HEK293 (cell line): ENCODE measurements at regions not wholly inside any gene's neighbourhood (a gene's known extent, or its start where the extent isn't known, plus 50 kb on each side); places are given as distances from the start of the nearest gene placed in this dataset.

ENCODE experiments used
- CTCF ChIA-PET: fragments of 350-600 bp; formaldehyde crosslinking; extraction: SDS; loops from one replicate; lab custom pipeline; 2021; ENCODE audit warnings: antibody characterized with exemption; lab: Yijun Ruan, JAX
- POLR2A ChIA-PET: fragments of 300-600 bp; formaldehyde crosslinking; extraction: SDS; loops from one replicate; lab custom pipeline; 2020; ENCODE audit warnings: antibody characterized with exemption, inconsistent platforms; lab: Yijun Ruan, JAX
- H3K27ac ChIP-seq: fragments of 200-500 bp; sonication (Bioruptor generic); 2 replicates; pipeline ENCODE4 v1.5.1; 2014; ENCODE audit warnings: low read depth, low read length, control low read depth, inconsistent platforms; ENCODE audit errors: extremely low read depth
- H3K36me3 ChIP-seq, 2 experiments: fragments of 200-500 bp in 1 of 2; sonication (Bioruptor generic) in 1 of 2; 1 replicate in 1 of 2; 2 replicates in 1 of 2; pipeline ENCODE4 v1.5.1; 2014 to 2017; ENCODE audit warnings: inconsistent platforms in 2 of 2, low read length in 2 of 2; ENCODE audit not compliant: control insufficient read depth in 2 of 2, insufficient read depth in 1 of 2
- H3K4me1 ChIP-seq: fragments of 200-500 bp; sonication (Bioruptor generic); 2 replicates; pipeline ENCODE4 v1.5.1; 2014; ENCODE audit warnings: mild to moderate bottlenecking, low read length, inconsistent platforms; ENCODE audit not compliant: control insufficient read depth, insufficient read depth
- H3K4me3 ChIP-seq: 2 replicates; pipeline ENCODE4 v1.5.1; 2011; ENCODE audit warnings: low read depth, mild to moderate bottlenecking, control low read depth, low read length, moderate library complexity
- H3K9me3 ChIP-seq: fragments of 200-500 bp; sonication (Bioruptor generic); 2 replicates; pipeline ENCODE4 v1.5.1; 2014; ENCODE audit warnings: low read depth, low read length, inconsistent platforms; ENCODE audit not compliant: control insufficient read depth, insufficient read depth
- FEZF1 ChIP-seq: fragments of 450-650 bp; formaldehyde crosslinking; IDR thresholded peaks from 2 replicates; pipeline ENCODE4 v1.5.1; 2016; ENCODE audit warnings: missing biosample characterization, missing genetic modification characterization
- OVOL3 ChIP-seq: fragments of 450-650 bp; formaldehyde crosslinking; IDR thresholded peaks from 2 replicates; pipeline ENCODE4 v1.5.1; 2016; ENCODE audit warnings: missing biosample characterization, missing genetic modification characterization
- PRDM1 ChIP-seq: fragments of 450-650 bp; formaldehyde crosslinking; IDR thresholded peaks from 2 replicates; pipeline ENCODE4; 2016; ENCODE audit warnings: missing biosample characterization, missing genetic modification characterization
- SP3 ChIP-seq: fragments of 450-650 bp; formaldehyde crosslinking; IDR thresholded peaks from 2 replicates; pipeline ENCODE4 v1.5.1; 2016; ENCODE audit warnings: missing biosample characterization, missing genetic modification characterization
- YY1 ChIP-seq: fragments of 450-650 bp; formaldehyde crosslinking; IDR thresholded peaks from 2 replicates; pipeline ENCODE4 v1.5.1; 2018; ENCODE audit warnings: missing biosample characterization, missing genetic modification characterization
- ZBTB8A ChIP-seq: fragments of 450-650 bp; formaldehyde crosslinking; IDR thresholded peaks from 2 replicates; pipeline ENCODE4 v1.5.1; 2016; ENCODE audit warnings: missing biosample characterization, missing genetic modification characterization
- ZNF140 ChIP-seq: fragments of 450-650 bp; formaldehyde crosslinking; IDR thresholded peaks from 2 replicates; pipeline ENCODE4 v1.5.1; 2016; ENCODE audit warnings: missing biosample characterization, missing genetic modification characterization
- ZNF184 ChIP-seq: fragments of 450-650 bp; IDR thresholded peaks from 2 replicates; pipeline ENCODE4 v1.5.1; 2018; ENCODE audit warnings: missing biosample characterization, mild to moderate bottlenecking, missing genetic modification characterization
- ZNF202 ChIP-seq: fragments of 450-650 bp; formaldehyde crosslinking; IDR thresholded peaks from 2 replicates; pipeline ENCODE4 v1.5.1; 2016; ENCODE audit warnings: missing biosample characterization, missing genetic modification characterization, borderline replicate concordance
- ZNF223 ChIP-seq: fragments of 450-650 bp; formaldehyde crosslinking; IDR thresholded peaks from 2 replicates; pipeline ENCODE4 v1.5.1; 2016; ENCODE audit warnings: missing biosample characterization, missing genetic modification characterization
- ZNF24 ChIP-seq: fragments of 450-650 bp; formaldehyde crosslinking; IDR thresholded peaks from 2 replicates; pipeline ENCODE4 v1.5.1; 2016; ENCODE audit warnings: missing biosample characterization, missing genetic modification characterization
- ZNF544 ChIP-seq: fragments of 450-650 bp; formaldehyde crosslinking; IDR thresholded peaks from 2 replicates; pipeline ENCODE4 v1.5.0; 2017; ENCODE audit warnings: missing biosample characterization, missing genetic modification characterization
- ZNF549 ChIP-seq: fragments of 450-650 bp; IDR thresholded peaks from 2 replicates; pipeline ENCODE4 v1.5.1; 2018; ENCODE audit warnings: missing biosample characterization, missing genetic modification characterization, mild to moderate bottlenecking, inconsistent platforms, moderate library complexity
- ZNF561 ChIP-seq: fragments of 450-650 bp; IDR thresholded peaks from 2 replicates; pipeline ENCODE4 v1.5.1; 2018; ENCODE audit warnings: missing biosample characterization, missing genetic modification characterization, borderline replicate concordance
- ZNF664 ChIP-seq: fragments of 450-650 bp; formaldehyde crosslinking; IDR thresholded peaks from 2 replicates; pipeline ENCODE4 v1.5.1; 2016; ENCODE audit warnings: missing biosample characterization, missing genetic modification characterization
- TF ChIP-seq, protein P1 (sequence below): fragments of 450-650 bp; formaldehyde crosslinking; conservative IDR thresholded peaks from 2 replicates; pipeline ENCODE4 v1.5.1; 2016; ENCODE audit warnings: low read depth, missing biosample characterization, missing genetic modification characterization
- TF ChIP-seq, protein P2 (sequence below): fragments of 450-650 bp; formaldehyde crosslinking; IDR thresholded peaks from 2 replicates; pipeline ENCODE4 v1.5.1; 2016; ENCODE audit warnings: missing biosample characterization, missing genetic modification characterization, borderline replicate concordance
- TF ChIP-seq, protein P3 (sequence below): fragments of 450-650 bp; formaldehyde crosslinking; IDR thresholded peaks from 2 replicates; pipeline ENCODE4 v1.5.0; 2017; ENCODE audit warnings: missing biosample characterization, missing genetic modification characterization, borderline replicate concordance
- TF ChIP-seq, protein P4 (sequence below): fragments of 450-650 bp; formaldehyde crosslinking; IDR thresholded peaks from 2 replicates; pipeline ENCODE4 v1.5.1; 2016; ENCODE audit warnings: missing biosample characterization, missing genetic modification characterization
- TF ChIP-seq, protein P5 (sequence below): fragments of 450-650 bp; formaldehyde crosslinking; IDR thresholded peaks from 2 replicates; pipeline ENCODE4 v1.5.1; 2017; ENCODE audit warnings: missing biosample characterization, mild to moderate bottlenecking, missing genetic modification characterization, moderate library complexity

DNA sequence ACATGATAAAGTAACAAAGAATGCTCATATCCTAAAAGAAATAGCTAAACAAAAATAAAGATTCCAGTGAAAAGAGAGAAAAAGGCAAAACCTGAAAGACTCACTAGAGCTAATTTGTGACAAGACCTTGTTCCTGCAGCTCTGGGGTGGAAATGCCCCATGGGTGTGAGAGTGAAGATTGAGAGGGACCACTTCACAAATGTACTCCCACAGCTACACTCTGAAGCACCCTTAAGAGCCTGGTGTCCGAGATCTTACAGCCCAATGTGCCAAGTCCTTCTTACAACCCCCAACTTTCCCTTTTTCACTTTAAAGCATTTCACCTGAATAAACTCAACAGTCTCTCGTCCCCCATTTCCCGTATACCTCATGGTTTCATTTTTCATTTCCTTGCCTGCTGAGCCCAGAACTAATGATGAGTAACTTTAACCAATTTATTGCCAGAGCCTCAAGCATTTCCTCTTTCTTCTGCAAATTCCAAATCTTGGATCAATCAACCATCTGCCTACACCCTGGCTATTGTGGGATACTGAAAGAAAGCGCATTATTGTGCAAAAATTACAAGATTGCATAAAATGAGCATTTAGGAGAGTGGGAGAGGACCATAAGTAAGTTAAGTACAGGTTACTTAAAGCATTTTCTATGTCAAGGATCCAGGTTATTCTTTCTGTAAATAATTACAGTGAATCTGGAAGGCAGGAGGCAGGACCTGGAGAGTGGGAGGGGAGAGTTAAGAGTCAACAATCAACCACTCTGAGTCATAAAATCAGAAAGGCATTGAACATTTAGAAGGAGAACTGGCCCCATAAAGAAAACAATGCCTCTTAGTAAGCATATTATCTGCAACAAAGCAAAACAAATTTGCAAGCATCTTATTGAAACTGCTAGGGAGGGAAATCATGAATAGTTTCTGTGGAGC, 804.4 kb upstream of the CELF4 start:
- TF ChIP-seq ZNF24 (tag by site-specific recombination) (no peak), ZNF664 (tag by site-specific recombination) (no peak), SP3 (tag by site-specific recombination) (no peak), FEZF1 (tag by site-specific recombination) (no peak), ZBTB8A (tag by site-specific recombination) (no peak), YY1 (tag by site-specific recombination) (no peak)
- TF ChIP-seq, protein P1, sequence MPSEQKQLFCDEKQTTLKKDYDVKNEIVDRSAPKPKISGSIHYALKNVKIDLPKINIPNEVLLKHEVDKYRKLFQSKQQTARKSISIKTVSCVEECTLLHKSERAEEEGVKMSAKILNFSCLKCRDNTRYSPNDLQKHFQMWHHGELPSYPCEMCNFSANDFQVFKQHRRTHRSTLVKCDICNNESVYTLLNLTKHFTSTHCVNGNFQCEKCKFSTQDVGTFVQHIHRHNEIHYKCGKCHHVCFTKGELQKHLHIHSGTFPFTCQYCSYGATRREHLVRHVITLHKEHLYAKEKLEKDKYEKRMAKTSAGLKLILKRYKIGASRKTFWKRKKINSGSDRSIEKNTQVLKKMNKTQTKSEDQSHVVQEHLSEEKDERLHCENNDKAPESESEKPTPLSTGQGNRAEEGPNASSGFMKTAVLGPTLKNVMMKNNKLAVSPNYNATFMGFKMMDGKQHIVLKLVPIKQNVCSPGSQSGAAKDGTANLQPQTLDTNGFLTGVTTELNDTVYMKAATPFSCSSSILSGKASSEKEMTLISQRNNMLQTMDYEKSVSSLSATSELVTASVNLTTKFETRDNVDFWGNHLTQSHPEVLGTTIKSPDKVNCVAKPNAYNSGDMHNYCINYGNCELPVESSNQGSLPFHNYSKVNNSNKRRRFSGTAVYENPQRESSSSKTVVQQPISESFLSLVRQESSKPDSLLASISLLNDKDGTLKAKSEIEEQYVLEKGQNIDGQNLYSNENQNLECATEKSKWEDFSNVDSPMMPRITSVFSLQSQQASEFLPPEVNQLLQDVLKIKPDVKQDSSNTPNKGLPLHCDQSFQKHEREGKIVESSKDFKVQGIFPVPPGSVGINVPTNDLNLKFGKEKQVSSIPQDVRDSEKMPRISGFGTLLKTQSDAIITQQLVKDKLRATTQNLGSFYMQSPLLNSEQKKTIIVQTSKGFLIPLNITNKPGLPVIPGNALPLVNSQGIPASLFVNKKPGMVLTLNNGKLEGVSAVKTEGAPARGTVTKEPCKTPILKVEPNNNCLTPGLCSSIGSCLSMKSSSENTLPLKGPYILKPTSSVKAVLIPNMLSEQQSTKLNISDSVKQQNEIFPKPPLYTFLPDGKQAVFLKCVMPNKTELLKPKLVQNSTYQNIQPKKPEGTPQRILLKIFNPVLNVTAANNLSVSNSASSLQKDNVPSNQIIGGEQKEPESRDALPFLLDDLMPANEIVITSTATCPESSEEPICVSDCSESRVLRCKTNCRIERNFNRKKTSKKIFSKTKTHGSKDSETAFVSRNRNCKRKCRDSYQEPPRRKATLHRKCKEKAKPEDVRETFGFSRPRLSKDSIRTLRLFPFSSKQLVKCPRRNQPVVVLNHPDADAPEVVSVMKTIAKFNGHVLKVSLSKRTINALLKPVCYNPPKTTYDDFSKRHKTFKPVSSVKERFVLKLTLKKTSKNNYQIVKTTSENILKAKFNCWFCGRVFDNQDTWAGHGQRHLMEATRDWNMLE (tag by site-specific recombination) = no peak
- Histone ChIP-seq H3K9me3 (no peaks in the 10 kb centered on the region), H3K36me3 (no peaks in the 10 kb centered on the region), H3K4me1 (no peaks in the 10 kb centered on the region), H3K27ac (no peak overlapping the region), H3K4me3 (no peak overlapping the region)
- POLR2A ChIA-PET = no interaction called here
- CTCF ChIA-PET = no interaction called here

DNA sequence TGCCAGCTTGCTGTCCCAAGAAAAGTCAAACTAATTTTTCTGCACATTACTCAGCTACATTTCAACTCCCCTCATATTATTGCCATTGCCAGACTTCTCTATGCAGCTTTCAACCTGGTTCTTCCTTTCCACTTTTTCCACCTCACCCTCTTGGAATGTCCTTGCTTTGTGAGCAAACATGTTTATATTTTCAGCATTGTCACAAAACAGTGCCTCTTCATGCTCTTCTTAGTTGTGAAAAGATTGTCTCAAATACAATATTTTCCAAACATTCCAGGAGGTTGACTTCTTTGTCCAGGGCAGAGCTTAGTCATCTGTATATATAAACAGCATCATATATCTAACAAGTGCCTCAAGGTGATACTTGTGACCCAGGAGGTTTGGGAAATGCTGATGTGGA, 803.3 kb upstream of the CELF4 start:
- Histone ChIP-seq H3K36me3 (no peaks in the 10 kb centered on the region), H3K4me3 (no peak overlapping the region), H3K4me1 (no peaks in the 10 kb centered on the region), H3K9me3 (no peaks in the 10 kb centered on the region), H3K27ac (no peak overlapping the region)
- ChIA-PET CTCF (no interaction called here), POLR2A (no interaction called here)
- no peak for TF ChIP-seq ZNF140 (tag by site-specific recombination)
- TF ChIP-seq, protein P2, sequence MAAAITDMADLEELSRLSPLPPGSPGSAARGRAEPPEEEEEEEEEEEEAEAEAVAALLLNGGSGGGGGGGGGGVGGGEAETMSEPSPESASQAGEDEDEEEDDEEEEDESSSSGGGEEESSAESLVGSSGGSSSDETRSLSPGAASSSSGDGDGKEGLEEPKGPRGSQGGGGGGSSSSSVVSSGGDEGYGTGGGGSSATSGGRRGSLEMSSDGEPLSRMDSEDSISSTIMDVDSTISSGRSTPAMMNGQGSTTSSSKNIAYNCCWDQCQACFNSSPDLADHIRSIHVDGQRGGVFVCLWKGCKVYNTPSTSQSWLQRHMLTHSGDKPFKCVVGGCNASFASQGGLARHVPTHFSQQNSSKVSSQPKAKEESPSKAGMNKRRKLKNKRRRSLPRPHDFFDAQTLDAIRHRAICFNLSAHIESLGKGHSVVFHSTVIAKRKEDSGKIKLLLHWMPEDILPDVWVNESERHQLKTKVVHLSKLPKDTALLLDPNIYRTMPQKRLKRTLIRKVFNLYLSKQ = no peak
- TF ChIP-seq, protein P3, sequence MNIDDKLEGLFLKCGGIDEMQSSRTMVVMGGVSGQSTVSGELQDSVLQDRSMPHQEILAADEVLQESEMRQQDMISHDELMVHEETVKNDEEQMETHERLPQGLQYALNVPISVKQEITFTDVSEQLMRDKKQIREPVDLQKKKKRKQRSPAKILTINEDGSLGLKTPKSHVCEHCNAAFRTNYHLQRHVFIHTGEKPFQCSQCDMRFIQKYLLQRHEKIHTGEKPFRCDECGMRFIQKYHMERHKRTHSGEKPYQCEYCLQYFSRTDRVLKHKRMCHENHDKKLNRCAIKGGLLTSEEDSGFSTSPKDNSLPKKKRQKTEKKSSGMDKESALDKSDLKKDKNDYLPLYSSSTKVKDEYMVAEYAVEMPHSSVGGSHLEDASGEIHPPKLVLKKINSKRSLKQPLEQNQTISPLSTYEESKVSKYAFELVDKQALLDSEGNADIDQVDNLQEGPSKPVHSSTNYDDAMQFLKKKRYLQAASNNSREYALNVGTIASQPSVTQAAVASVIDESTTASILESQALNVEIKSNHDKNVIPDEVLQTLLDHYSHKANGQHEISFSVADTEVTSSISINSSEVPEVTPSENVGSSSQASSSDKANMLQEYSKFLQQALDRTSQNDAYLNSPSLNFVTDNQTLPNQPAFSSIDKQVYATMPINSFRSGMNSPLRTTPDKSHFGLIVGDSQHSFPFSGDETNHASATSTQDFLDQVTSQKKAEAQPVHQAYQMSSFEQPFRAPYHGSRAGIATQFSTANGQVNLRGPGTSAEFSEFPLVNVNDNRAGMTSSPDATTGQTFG (tag by site-specific recombination) = no peak
- TF ChIP-seq, protein P4, sequence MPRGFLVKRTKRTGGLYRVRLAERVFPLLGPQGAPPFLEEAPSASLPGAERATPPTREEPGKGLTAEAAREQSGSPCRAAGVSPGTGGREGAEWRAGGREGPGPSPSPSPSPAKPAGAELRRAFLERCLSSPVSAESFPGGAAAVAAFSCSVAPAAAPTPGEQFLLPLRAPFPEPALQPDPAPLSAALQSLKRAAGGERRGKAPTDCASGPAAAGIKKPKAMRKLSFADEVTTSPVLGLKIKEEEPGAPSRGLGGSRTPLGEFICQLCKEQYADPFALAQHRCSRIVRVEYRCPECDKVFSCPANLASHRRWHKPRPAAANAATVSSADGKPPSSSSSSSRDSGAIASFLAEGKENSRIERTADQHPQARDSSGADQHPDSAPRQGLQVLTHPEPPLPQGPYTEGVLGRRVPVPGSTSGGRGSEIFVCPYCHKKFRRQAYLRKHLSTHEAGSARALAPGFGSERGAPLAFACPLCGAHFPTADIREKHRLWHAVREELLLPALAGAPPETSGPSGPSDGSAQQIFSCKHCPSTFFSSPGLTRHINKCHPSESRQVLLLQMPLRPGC = no peak
- TF ChIP-seq ZNF549 (tag by site-specific recombination) = no peak
- TF ChIP-seq PRDM1 (tag by site-specific recombination) = no peak
- TF ChIP-seq ZNF561 (tag by site-specific recombination) = no peak
- TF ChIP-seq ZNF223 = no peak
- TF ChIP-seq, protein P5, sequence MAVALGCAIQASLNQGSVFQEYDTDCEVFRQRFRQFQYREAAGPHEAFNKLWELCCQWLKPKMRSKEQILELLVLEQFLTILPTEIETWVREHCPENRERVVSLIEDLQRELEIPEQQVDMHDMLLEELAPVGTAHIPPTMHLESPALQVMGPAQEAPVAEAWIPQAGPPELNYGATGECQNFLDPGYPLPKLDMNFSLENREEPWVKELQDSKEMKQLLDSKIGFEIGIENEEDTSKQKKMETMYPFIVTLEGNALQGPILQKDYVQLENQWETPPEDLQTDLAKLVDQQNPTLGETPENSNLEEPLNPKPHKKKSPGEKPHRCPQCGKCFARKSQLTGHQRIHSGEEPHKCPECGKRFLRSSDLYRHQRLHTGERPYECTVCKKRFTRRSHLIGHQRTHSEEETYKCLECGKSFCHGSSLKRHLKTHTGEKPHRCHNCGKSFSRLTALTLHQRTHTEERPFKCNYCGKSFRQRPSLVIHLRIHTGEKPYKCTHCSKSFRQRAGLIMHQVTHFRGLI (tag by site-specific recombination) = no peak
- TF ChIP-seq ZNF202 (tag by site-specific recombination) = no peak
- no peak for TF ChIP-seq YY1 (tag by site-specific recombination)
- TF ChIP-seq ZNF544 = no peak
- no peak for TF ChIP-seq OVOL3 (tag by site-specific recombination)
- TF ChIP-seq ZNF184 = no peak
